PC-9 (cell line): ENCODE measurements at regions not wholly inside any gene's neighbourhood (a gene's known extent, or its start where the extent isn't known, plus 50 kb on each side); places are given as distances from the start of the nearest gene placed in this dataset.

Source experiments
- EZH2 ChIP-seq: fragments of 200-600 bp; sonication (generic); IDR thresholded peaks from 2 replicates; pipeline ENCODE4 v1.8.0; 2017; ENCODE audit warnings: antibody characterized with exemption, low read depth
- TF ChIP-seq, protein P1 (sequence below): fragments of 200-600 bp; sonication (generic); conservative IDR thresholded peaks from 2 replicates; pipeline ENCODE4 v1.6.1; 2017; ENCODE audit warnings: mixed run types, antibody characterized with exemption, mild to moderate bottlenecking, moderate library complexity

DNA sequence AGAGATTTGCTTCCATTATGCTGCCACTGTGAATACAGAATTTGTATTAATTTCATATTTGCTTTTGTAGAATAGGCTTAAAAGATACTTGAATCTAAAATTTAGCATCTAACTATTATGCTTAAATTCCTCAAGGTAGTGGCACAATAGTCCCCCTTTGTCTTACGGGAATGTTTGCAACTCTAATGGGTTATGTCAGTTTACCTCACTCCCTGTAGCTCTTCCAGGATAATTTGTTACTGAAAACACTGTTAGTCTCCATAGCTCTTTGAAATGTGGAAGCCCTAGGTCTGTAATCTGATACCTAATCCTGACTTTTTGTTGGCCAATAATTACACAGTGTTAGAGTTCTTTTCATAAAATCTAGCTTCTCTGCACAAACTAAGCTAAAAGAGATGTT lies 433.4 kb downstream of the PYDC2 start:
- TF ChIP-seq, protein P1, sequence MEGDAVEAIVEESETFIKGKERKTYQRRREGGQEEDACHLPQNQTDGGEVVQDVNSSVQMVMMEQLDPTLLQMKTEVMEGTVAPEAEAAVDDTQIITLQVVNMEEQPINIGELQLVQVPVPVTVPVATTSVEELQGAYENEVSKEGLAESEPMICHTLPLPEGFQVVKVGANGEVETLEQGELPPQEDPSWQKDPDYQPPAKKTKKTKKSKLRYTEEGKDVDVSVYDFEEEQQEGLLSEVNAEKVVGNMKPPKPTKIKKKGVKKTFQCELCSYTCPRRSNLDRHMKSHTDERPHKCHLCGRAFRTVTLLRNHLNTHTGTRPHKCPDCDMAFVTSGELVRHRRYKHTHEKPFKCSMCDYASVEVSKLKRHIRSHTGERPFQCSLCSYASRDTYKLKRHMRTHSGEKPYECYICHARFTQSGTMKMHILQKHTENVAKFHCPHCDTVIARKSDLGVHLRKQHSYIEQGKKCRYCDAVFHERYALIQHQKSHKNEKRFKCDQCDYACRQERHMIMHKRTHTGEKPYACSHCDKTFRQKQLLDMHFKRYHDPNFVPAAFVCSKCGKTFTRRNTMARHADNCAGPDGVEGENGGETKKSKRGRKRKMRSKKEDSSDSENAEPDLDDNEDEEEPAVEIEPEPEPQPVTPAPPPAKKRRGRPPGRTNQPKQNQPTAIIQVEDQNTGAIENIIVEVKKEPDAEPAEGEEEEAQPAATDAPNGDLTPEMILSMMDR, result no peak
- TF ChIP-seq EZH2, result no peak
